Breast epithelium (tissue), 4 donors: ENCODE measurements at regions not wholly inside any gene's neighbourhood (a gene's known extent, or its start where the extent isn't known, plus 50 kb on each side); places are given as distances from the start of the nearest gene placed in this dataset.
"Not testable (repeated sequence)": the region's sequence is repeated elsewhere in the genome, so short reads cannot be mapped to it uniquely, and the experiment has no call there.

Source experiments
- DNase-seq, 2 donors: peaks; one replicate each; pipeline ENCODE4 v3.0.0-alpha.2; 2019; ENCODE audit warnings: low spot score in 2 of 2
- H3K27ac ChIP-seq, 2 donors: fragments of 200-600 bp; sonication (generic) in 1 of 2; one replicate each; pipeline ENCODE4 v1.5.1; 2016 to 2019; ENCODE audit warnings: mild to moderate bottlenecking in 1 of 2
- H3K27me3 ChIP-seq, 2 donors: fragments of 200-600 bp; sonication (generic) in 1 of 2; one replicate each; pipeline versions ENCODE4 v1.5.1 to v1.6.0; 2017 to 2019; ENCODE audit warnings: control low read depth in 1 of 2, mild to moderate bottlenecking in 1 of 2
- H3K36me3 ChIP-seq: fragments of 200-600 bp; one replicate; pipeline ENCODE4 v1.5.1; 2019
- H3K4me1 ChIP-seq, 2 donors: fragments of 200-600 bp; sonication (generic); one replicate each; pipeline ENCODE4 v1.5.1; 2016 to 2019; ENCODE audit warnings: control low read depth in 1 of 2
- H3K4me3 ChIP-seq, 3 donors: fragments of 200-600 bp; sonication (generic); 1 replicate in 2 of 3; 2 replicates in 1 of 3; pipeline ENCODE4 v1.5.1; 2016 to 2019; ENCODE audit warnings: mild to moderate bottlenecking in 3 of 3, moderate library complexity in 2 of 3
- H3K9me3 ChIP-seq, 2 donors: fragments of 200-600 bp; sonication (generic) in 1 of 2; one replicate each; pipeline ENCODE4 v1.5.1; 2016 to 2019; ENCODE audit warnings: control low read depth in 1 of 2
- CTCF ChIP-seq, 3 donors: fragments of 450-650 bp; IDR thresholded peaks; one replicate each; pipeline ENCODE4 v1.5.1; 2016 to 2017; ENCODE audit warnings: antibody characterized with exemption in 3 of 3, mild to moderate bottlenecking in 3 of 3, moderate library complexity in 3 of 3
- POLR2A ChIP-seq: fragments of 450-650 bp; IDR thresholded peaks from one replicate; pipeline ENCODE4 v1.6.1; 2016; ENCODE audit warnings: antibody characterized with exemption, mild to moderate bottlenecking, moderate library complexity
- POLR2AphosphoS5 ChIP-seq, 3 donors: sonication (generic); formaldehyde crosslinking; IDR thresholded peaks; one replicate each; pipeline ENCODE4 v1.6.1; 2017; ENCODE audit warnings: antibody characterized with exemption in 3 of 3
- intact Hi-C: fragments of 100-400 bp; cut with DNase I; formaldehyde crosslinking; loops from one replicate; pipeline ENCODE4 v1.15.1; 2023; ENCODE audit warnings: low total_unique reads

- H3K27me3 ChIP-seq, result no peaks in the 10 kb centered on the region
Measured at GRCh38 chr1:118809586-118809985, 178.6 kb downstream of the TBX15 start.

GRCh38 chr1:118803128-118803527 lies 185.0 kb downstream of the TBX15 start:
- H3K36me3 ChIP-seq, DNase-seq, H3K4me1 ChIP-seq, H3K27me3 ChIP-seq, H3K9me3 ChIP-seq, intact Hi-C loops, H3K27ac ChIP-seq, H3K4me3 ChIP-seq: not testable (repeated sequence)

More at GRCh38 chr1:118809586-118809985, 178.6 kb downstream of the TBX15 start:
- no peak overlapping the region for H3K27ac ChIP-seq
- DNase-seq, result no peak
- H3K4me3 ChIP-seq, result no peak overlapping the region
- intact Hi-C loops, result no loop called here
- no peaks in the 10 kb centered on the region for H3K36me3 ChIP-seq
- no peak for TF ChIP-seq POLR2AphosphoS5 (IDR thresholded peaks at IDR 0.05)
- TF ChIP-seq POLR2A, result no peak
- no peak for TF ChIP-seq CTCF (IDR thresholded peaks at IDR 0.05)
- no peaks in the 10 kb centered on the region for H3K9me3 ChIP-seq
- H3K4me1 ChIP-seq, result no peaks in the 10 kb centered on the region

GRCh38 chr1:118791094-118791691 lies 196.9 kb downstream of the TBX15 start:
- Histone ChIP-seq H3K9me3 (peaks cover 18 to 38% of the 10 kb centered on the region in 2 donors), H3K27ac (no peak overlapping the region), H3K4me1 (no peaks in the 10 kb centered on the region), H3K27me3 (no peaks in the 10 kb centered on the region), H3K36me3 (no peaks in the 10 kb centered on the region), H3K4me3 (no peak overlapping the region)
- TF ChIP-seq POLR2A, result no peak
- no peak for TF ChIP-seq CTCF (IDR thresholded peaks at IDR 0.05)
- TF ChIP-seq POLR2AphosphoS5 (IDR thresholded peaks at IDR 0.05), result no peak
- DNase-seq, result no peak
- intact Hi-C loops, result no loop called here

GRCh38 chr1:118788463-118788862 lies 199.7 kb downstream of the TBX15 start:
- TF ChIP-seq POLR2A (no peak), CTCF (IDR thresholded peaks at IDR 0.05) (no peak), POLR2AphosphoS5 (IDR thresholded peaks at IDR 0.05) (no peak)
- Histone ChIP-seq H3K27ac (no peak overlapping the region), H3K4me1 (no peaks in the 10 kb centered on the region), H3K36me3 (no peaks in the 10 kb centered on the region), H3K4me3 (no peak overlapping the region), H3K27me3 (no peaks in the 10 kb centered on the region), H3K9me3 (peaks cover 18 to 38% of the 10 kb centered on the region in 2 donors)
- no peak for DNase-seq
- intact Hi-C loops, result no loop called here

- Histone ChIP-seq H3K4me3 (no peak overlapping the region), H3K27me3 (no peaks in the 10 kb centered on the region), H3K27ac (no peak overlapping the region), H3K36me3 (no peaks in the 10 kb centered on the region), H3K9me3 (peaks cover 18 to 24% of the 10 kb centered on the region in 2 donors), H3K4me1 (no peaks in the 10 kb centered on the region)
- no peak for DNase-seq
- TF ChIP-seq POLR2AphosphoS5 (IDR thresholded peaks at IDR 0.05) (no peak), CTCF (IDR thresholded peaks at IDR 0.05) (no peak), POLR2A (no peak)
- intact Hi-C loops, result no loop called here
Measured at GRCh38 chr1:118786454-118787155, 201.5 kb downstream of the TBX15 start.
